BLaER1 treated with 17β-estradiol and CSF1 and Interleukin-3, amounts not matched to agents 10 nM and 100 nM (cell line): ENCODE measurements at regions not wholly inside any gene's neighbourhood (a gene's known extent, or its start where the extent isn't known, plus 50 kb on each side); places are given as distances from the start of the nearest gene placed in this dataset.

Experiments
- H3K27ac ChIP-seq, 11 experiments: shearing (Covaris generic); formaldehyde crosslinking; 2 replicates each; pipeline ENCODE4 v1.8.1; 2022
- H3K27me3 ChIP-seq, 11 experiments: shearing (Covaris generic); formaldehyde crosslinking; 2 replicates each; pipeline ENCODE4 v1.8.1; 2022
- H3K36me3 ChIP-seq, 11 experiments: shearing (Covaris generic); formaldehyde crosslinking; 2 replicates each; pipeline ENCODE4 v1.8.1; 2022
- H3K4me1 ChIP-seq, 10 experiments: shearing (Covaris generic); formaldehyde crosslinking; 2 replicates each; pipeline ENCODE4 v1.8.1; 2022
- H3K4me2 ChIP-seq, 11 experiments: shearing (Covaris generic); formaldehyde crosslinking; 2 replicates each; pipeline ENCODE4 v1.8.1; 2022
- H3K4me3 ChIP-seq, 10 experiments: shearing (Covaris generic); formaldehyde crosslinking; 2 replicates each; pipeline ENCODE4 v1.8.1; 2022
- H3K9ac ChIP-seq, 11 experiments: shearing (Covaris generic); formaldehyde crosslinking; 2 replicates each; pipeline ENCODE4 v1.8.1; 2022
- H3K9me3 ChIP-seq, 11 experiments: shearing (Covaris generic); formaldehyde crosslinking; replicated peaks in 1 of 11; 2 replicates each; pipeline ENCODE4 v1.8.1; 2022
- H4K20me1 ChIP-seq, 11 experiments: shearing (Covaris generic); formaldehyde crosslinking; 2 replicates each; pipeline ENCODE4 v1.8.1; 2022
- Cebpa-rat ChIP-seq, 11 experiments: shearing (Covaris generic); IDR thresholded peaks; 2 replicates each; pipeline ENCODE4 v1.8.1; 2022

DNA sequence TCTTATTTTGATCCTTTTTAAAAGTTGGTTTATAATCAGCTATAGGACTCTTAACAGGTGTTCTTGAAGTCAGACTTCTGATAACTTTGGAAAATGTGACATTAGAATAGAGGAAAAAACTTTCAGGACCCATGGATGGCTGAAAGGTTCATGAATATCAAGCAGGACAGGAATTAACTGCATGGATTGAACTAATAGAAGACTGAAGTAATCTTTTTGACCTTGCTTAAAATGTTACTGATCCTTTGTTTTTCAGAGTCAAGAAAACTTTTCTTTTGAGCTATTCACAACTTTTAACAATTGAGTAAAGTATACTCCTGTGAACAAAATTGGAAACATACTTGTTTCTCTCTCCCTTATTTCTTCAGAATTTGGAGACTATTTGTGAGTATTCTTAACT, 79.2 kb downstream of the PLK2 start:
- H3K27me3 ChIP-seq, result no peaks in the 10 kb centered on the region
- H3K4me1 ChIP-seq, result no peaks in the 10 kb centered on the region
- TF ChIP-seq Cebpa-rat (IDR thresholded peaks at IDR 0.05), result no peak
- H3K4me2 ChIP-seq, result no peak overlapping the region
- H3K36me3 ChIP-seq, result no peaks in the 10 kb centered on the region
- peaks cover 54 to 64% (median 58%) of the 10 kb centered on the region in 11 experiments for H3K9me3 ChIP-seq
- H3K9ac ChIP-seq, result no peak overlapping the region
- no peak overlapping the region for H3K27ac ChIP-seq
- H3K4me3 ChIP-seq, result no peak overlapping the region
- no peaks in the 10 kb centered on the region for H4K20me1 ChIP-seq

DNA sequence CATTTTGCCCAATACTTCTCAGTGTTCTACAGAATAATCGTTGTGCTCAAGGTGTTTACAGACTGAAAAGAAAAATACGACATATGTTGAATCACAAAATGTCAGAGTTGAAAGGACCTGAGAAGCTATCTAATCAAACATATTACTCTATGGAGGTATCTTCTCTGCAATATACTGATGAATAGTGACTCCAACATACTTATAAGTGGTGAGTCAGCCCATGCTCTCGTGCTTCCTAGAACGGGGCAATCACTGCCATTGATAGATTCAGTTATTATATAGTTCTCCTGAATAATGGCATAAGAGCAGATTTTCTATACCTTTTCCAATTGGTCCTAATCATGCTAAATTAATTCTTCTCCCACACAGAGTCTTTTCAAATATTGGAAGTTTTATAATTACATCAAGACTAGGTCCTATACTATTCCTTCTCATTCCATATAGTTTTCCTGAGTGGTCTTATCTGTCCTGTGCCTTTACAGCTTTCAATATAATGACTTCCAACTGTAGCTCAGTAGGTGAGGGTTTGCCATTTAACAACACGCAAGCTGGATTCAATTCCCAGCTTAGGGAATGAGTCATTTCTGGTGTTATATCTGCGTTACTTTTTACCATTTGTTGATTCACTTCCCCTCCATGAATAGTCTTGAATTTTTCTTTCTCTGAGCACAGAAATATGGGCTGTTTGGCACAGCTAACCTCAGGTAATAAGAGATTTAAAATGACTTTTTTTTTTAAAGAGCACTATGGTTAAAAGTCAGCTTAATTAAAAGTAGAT, 81.1 kb downstream of the PLK2 start:
- H3K4me2 ChIP-seq, result no peak overlapping the region
- H3K27ac ChIP-seq, result no peak overlapping the region
- no peaks in the 10 kb centered on the region for H3K27me3 ChIP-seq
- peaks cover 54 to 64% (median 58%) of the 10 kb centered on the region in 11 experiments for H3K9me3 ChIP-seq
- H3K4me3 ChIP-seq, result no peak overlapping the region
- TF ChIP-seq Cebpa-rat (IDR thresholded peaks at IDR 0.05), result no peak
- H3K36me3 ChIP-seq, result no peaks in the 10 kb centered on the region
- H4K20me1 ChIP-seq, result no peaks in the 10 kb centered on the region
- no peaks in the 10 kb centered on the region for H3K4me1 ChIP-seq
- H3K9ac ChIP-seq, result no peak overlapping the region

DNA sequence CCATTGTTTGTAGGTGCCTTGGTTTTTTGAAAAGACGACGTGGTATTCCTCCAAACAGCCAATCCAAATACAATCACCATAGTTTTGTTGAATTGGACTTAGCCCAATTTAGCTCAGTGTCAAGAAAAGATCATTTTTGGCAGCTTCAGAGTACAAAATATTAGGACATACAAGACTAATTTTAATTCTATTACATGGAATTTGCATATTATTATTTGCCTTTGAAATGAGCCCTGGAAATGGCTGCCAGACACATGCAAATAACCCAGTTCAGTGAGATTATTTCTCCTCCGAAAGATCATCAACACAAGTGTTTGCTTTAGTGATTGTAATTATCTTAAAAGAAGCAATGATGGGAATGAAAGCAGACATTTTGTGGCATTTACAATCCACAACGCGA, 89.3 kb downstream of the PLK2 start:
- Histone ChIP-seq H3K4me1 (no peaks in the 10 kb centered on the region), H4K20me1 (no peaks in the 10 kb centered on the region), H3K4me3 (no peak overlapping the region), H3K9me3 (no peaks in the 10 kb centered on the region), H3K36me3 (no peaks in the 10 kb centered on the region), H3K27me3 (no peaks in the 10 kb centered on the region), H3K9ac (no peak overlapping the region), H3K27ac (no peak overlapping the region), H3K4me2 (no peak overlapping the region)
- TF ChIP-seq Cebpa-rat (IDR thresholded peaks at IDR 0.05), result no peak

DNA sequence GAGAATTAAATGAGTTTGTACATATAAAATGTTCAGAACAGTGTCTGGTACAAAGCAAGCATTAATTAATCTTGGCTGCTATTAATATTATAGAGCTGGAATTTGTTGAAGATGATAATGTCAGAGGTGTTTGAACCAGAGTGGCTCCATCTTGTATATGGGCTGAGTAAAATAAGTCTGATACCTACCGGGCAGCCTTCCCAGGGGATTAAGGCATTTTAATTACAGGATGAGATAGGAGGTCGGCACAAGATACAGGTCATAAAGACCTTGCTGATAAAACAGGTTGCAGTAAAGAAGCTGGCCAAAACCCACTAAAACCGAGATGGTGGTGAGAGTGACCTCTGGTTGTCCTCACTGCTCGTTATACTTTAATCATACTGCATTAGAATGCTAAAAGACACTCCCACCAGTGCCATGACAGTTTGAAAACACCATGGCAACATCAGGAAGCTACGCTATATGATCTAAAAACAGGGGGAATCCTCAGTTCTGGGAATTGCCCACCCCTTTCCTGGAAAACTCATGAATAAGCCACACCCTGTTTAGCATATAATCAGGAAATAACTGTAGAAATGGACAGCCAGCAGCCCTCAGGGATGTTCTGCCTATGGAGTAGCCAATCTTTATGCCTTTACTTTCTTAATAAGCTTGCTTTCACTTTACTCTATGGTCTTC, 90.2 kb downstream of the PLK2 start:
- Histone ChIP-seq H3K4me3 (no peak overlapping the region), H3K27me3 (no peaks in the 10 kb centered on the region), H3K36me3 (no peaks in the 10 kb centered on the region), H3K4me1 (no peaks in the 10 kb centered on the region), H3K9ac (no peak overlapping the region), H4K20me1 (no peaks in the 10 kb centered on the region), H3K27ac (no peak overlapping the region), H3K4me2 (no peak overlapping the region), H3K9me3 (no peaks in the 10 kb centered on the region)
- no peak for TF ChIP-seq Cebpa-rat (IDR thresholded peaks at IDR 0.05)

DNA sequence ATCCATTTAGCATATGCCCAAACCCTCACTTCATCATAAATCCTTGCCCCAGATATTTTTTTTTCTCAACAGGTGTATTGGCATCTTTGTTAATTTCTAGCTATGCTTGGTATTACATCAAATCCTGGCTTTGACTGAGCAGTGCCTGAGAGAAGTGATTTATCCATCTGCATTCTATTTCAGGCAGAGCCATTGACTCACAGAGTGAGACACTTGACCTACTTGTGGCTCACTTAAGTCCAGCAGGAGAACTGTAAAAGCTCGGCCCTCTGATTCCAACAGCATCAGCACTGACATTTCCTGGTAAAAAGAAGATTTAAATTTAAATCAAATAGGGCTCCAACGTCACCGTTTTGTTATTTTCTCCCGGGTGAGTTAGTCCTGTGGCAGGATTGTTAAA, 93.4 kb downstream of the PLK2 start:
- no peak for TF ChIP-seq Cebpa-rat (IDR thresholded peaks at IDR 0.05)

DNA sequence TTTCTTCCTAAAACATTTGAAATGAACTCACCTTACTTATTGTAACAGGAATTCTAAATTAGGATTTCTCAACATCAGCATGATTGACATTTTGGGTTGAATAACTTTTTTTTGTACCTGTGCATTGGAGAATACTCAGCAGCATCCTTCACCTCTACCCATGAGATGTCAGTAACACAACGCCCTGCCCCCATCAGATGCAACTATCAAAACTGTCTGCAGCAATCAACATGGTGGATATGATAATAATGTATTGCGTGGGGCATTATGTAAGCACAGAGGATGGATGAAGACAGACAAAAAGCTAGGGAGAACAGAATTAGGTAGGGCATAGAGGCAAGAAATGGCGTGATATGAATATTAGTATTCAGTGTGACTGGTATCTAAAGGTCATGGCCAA, 94.1 kb downstream of the PLK2 start:
- Histone ChIP-seq H3K27me3 (no peaks in the 10 kb centered on the region), H4K20me1 (no peaks in the 10 kb centered on the region), H3K4me3 (no peak overlapping the region), H3K4me2 (no peak overlapping the region), H3K27ac (no peak overlapping the region), H3K9me3 (no peaks in the 10 kb centered on the region), H3K4me1 (no peaks in the 10 kb centered on the region), H3K36me3 (no peaks in the 10 kb centered on the region), H3K9ac (no peak overlapping the region)
- TF ChIP-seq Cebpa-rat (IDR thresholded peaks at IDR 0.05), result no peak

More for the DNA sequence above, 93.4 kb downstream of the PLK2 start:
- H3K36me3 ChIP-seq, result no peaks in the 10 kb centered on the region
- H3K4me3 ChIP-seq, result no peak overlapping the region
- H3K4me2 ChIP-seq, result no peak overlapping the region
- H4K20me1 ChIP-seq, result no peaks in the 10 kb centered on the region
- H3K27ac ChIP-seq, result no peak overlapping the region
- H3K9me3 ChIP-seq, result no peaks in the 10 kb centered on the region
- H3K4me1 ChIP-seq, result no peaks in the 10 kb centered on the region
- no peaks in the 10 kb centered on the region for H3K27me3 ChIP-seq
- no peak overlapping the region for H3K9ac ChIP-seq

DNA sequence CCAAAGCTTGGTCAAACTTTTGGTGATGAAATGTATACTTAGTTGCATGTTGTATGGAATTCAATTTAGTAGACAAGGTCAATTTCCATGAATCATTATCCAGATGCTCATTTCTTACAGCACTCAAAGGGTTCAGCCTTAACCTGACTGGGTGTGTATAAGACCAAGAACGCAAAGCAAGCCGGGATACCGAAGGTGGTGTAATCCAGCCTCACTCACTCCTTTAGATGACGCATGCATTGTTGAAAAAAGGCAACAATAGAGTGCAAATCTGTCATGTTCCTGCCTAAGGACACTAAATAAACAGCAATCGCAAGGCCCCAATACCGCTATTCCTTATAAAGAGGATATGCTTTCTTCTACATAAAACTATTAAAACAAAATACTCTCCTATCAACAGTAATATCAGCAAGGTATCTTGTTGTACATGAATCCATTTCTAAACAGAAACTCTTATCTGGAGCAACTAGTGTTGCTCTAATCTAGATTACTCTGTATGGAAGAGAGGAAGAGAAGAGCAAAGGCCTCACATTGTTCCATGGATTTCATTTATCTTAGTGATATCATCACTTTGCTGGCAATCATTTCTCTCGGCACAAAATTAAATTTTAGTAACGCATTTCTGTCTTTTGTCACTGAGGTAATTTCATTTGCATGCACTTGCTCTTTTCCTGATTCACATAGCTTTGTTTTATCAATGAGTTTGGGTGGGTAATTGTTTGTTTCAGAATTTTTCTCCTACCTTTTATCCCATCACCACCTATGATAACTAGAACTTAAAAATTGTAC, 96.2 kb downstream of the PLK2 start:
- H3K4me3 ChIP-seq, result no peak overlapping the region
- no peaks in the 10 kb centered on the region for H3K4me1 ChIP-seq
- H3K27me3 ChIP-seq, result no peaks in the 10 kb centered on the region
- no peak overlapping the region for H3K9ac ChIP-seq
- TF ChIP-seq Cebpa-rat (IDR thresholded peaks at IDR 0.05), result no peak
- H3K27ac ChIP-seq, result no peak overlapping the region
- no peaks in the 10 kb centered on the region for H4K20me1 ChIP-seq
- no peaks in the 10 kb centered on the region for H3K9me3 ChIP-seq
- H3K4me2 ChIP-seq, result no peak overlapping the region
- H3K36me3 ChIP-seq, result no peaks in the 10 kb centered on the region

DNA sequence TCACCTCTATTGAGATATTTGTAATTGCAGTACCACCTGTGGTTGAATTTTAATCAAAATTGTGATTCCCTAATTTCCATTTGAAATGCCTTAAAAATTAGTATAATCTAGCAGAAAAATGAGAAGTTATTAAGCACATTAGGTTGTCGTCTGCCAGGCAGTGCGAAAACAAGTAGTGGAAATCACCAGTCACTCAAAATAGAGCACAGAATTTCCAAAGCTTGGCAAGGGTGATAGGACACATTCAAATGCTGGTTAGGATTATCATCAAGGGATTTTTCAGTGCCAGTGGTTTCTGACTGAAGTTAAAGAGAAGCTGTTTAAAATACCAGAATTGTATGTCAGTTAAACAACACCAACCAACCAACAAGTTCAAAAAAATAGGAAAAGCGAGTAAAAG, 97.8 kb downstream of the PLK2 start:
- H3K4me2 ChIP-seq, result no peak overlapping the region
- no peaks in the 10 kb centered on the region for H3K4me1 ChIP-seq
- no peaks in the 10 kb centered on the region for H4K20me1 ChIP-seq
- H3K4me3 ChIP-seq, result no peak overlapping the region
- no peaks in the 10 kb centered on the region for H3K27me3 ChIP-seq
- H3K36me3 ChIP-seq, result no peaks in the 10 kb centered on the region
- no peak overlapping the region for H3K9ac ChIP-seq
- TF ChIP-seq Cebpa-rat (IDR thresholded peaks at IDR 0.05), result no peak
- no peaks in the 10 kb centered on the region for H3K9me3 ChIP-seq
- H3K27ac ChIP-seq, result no peak overlapping the region

DNA sequence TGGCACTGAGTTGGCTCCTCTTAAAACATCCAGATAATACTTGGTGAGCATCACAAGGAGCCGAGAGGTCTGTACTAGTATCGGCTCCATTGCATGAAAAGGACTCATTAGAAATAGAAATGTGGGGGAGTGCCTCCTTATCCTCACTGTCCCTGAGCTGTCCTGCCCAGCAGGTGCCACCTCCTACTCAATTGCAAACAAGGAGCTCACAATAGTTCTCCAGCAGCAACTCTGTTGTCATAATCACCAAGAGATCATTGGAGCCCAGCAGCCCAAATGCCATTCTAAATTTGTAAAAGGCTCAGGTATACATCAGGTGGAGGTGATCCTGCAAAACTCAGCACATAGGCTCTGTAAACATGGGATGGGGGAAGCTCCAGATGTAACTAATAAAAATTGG, 99.1 kb downstream of the PLK2 start:
- Histone ChIP-seq H3K4me2 (no peak overlapping the region), H4K20me1 (no peaks in the 10 kb centered on the region), H3K27ac (no peak overlapping the region), H3K4me1 (peaks cover 0 to 3% (median 1%) of the 10 kb centered on the region in 10 experiments; a peak in 6 of 20 replicates), H3K9me3 (no peaks in the 10 kb centered on the region), H3K9ac (no peak overlapping the region), H3K4me3 (no peak overlapping the region), H3K36me3 (no peaks in the 10 kb centered on the region), H3K27me3 (no peaks in the 10 kb centered on the region)
- no peak for TF ChIP-seq Cebpa-rat (IDR thresholded peaks at IDR 0.05)
